ENCODE measurements at regions not wholly inside any gene's neighbourhood (a gene's known extent, or its start where the extent isn't known, plus 50 kb on each side); places are given as distances from the start of the nearest gene placed in this dataset.

DNA sequence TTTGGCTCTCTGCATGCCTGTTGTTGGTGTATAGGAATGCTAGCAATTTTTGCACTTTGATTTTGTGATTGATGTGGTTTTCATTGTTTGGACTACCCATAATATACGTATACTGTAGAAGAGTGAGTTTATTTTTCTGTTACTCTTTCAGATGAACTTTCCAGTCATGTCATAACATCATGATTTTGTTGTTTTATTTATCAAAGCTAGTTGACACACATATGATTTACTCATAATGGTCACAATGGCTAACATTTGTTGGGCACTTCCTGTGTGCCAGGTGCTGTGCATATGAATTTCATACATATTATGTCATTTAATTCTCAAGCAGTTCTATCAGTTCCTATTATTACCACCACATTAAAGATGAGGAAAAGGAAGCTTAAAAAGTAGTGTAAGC, 98.1 kb upstream of the GUCA2B start (continued):
- TF ChIP-seq, protein P1, sequence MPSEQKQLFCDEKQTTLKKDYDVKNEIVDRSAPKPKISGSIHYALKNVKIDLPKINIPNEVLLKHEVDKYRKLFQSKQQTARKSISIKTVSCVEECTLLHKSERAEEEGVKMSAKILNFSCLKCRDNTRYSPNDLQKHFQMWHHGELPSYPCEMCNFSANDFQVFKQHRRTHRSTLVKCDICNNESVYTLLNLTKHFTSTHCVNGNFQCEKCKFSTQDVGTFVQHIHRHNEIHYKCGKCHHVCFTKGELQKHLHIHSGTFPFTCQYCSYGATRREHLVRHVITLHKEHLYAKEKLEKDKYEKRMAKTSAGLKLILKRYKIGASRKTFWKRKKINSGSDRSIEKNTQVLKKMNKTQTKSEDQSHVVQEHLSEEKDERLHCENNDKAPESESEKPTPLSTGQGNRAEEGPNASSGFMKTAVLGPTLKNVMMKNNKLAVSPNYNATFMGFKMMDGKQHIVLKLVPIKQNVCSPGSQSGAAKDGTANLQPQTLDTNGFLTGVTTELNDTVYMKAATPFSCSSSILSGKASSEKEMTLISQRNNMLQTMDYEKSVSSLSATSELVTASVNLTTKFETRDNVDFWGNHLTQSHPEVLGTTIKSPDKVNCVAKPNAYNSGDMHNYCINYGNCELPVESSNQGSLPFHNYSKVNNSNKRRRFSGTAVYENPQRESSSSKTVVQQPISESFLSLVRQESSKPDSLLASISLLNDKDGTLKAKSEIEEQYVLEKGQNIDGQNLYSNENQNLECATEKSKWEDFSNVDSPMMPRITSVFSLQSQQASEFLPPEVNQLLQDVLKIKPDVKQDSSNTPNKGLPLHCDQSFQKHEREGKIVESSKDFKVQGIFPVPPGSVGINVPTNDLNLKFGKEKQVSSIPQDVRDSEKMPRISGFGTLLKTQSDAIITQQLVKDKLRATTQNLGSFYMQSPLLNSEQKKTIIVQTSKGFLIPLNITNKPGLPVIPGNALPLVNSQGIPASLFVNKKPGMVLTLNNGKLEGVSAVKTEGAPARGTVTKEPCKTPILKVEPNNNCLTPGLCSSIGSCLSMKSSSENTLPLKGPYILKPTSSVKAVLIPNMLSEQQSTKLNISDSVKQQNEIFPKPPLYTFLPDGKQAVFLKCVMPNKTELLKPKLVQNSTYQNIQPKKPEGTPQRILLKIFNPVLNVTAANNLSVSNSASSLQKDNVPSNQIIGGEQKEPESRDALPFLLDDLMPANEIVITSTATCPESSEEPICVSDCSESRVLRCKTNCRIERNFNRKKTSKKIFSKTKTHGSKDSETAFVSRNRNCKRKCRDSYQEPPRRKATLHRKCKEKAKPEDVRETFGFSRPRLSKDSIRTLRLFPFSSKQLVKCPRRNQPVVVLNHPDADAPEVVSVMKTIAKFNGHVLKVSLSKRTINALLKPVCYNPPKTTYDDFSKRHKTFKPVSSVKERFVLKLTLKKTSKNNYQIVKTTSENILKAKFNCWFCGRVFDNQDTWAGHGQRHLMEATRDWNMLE (tag by site-specific recombination; conservative IDR thresholded peaks at IDR 0.05; ENCODE audit: low read depth), result no peak
- TF ChIP-seq PRDM1 (tag by site-specific recombination; IDR thresholded peaks at IDR 0.05) (no peak), ZNF138 (tag by site-specific recombination; IDR thresholded peaks at IDR 0.05; ENCODE audit: borderline replicate concordance) (no peak)

DNA sequence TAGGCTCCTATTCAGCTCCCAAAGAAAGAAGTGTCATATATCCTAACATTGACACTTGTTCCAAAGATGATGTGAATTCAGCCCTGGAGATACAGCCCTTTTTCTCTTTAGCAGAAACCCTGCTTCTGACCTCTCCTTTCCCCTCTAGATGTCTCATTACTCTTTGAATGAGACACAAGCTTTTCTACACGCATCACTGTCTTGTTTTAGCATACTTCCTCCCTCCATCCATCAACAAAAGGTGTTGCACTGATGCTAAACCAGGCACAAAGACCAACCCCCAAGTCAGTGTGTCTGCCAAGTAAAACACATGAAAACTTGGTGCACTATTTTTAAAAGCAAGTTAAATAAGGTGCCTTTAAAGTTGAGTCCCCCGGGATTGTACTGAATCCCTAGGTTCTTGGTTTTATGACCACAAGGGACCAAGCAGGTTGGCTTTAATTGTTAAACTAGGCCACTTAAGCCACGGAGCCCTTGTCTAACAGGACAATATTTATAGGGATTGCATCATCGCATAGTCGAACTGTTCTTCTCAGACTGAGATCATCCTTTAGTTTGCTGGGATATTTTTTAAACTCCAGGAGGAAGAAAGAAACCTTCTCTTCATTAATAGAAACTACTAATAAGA, 101.0 kb upstream of the GUCA2B start:
- no peak overlapping the region for H3K4me3 ChIP-seq (ENCODE audit: low read depth, low read length)
- H3K27ac ChIP-seq (ENCODE audit: extremely low read depth, low read depth, low read length), result no peak overlapping the region
- CTCF ChIA-PET, result interaction anchor here (0.5 to 0.7 kb wide), 2 partner anchors 457 to 542 kb away, joined by 3 to 4 read pairs; no protein-coding TSS in a partner anchor
- no peaks in the 10 kb centered on the region for H3K9me3 ChIP-seq (ENCODE audit: control insufficient read depth, insufficient read depth, low read depth, low read length)
- no peaks in the 10 kb centered on the region for H3K36me3 ChIP-seq (ENCODE audit: control insufficient read depth in 2 of 2, insufficient read depth in 1 of 2, low read length in 2 of 2)
- H3K4me1 ChIP-seq (ENCODE audit: control insufficient read depth, insufficient read depth, low read length), result no peaks in the 10 kb centered on the region
- POLR2A ChIA-PET, result no interaction called here
- TF ChIP-seq ZNF561 (tag by site-specific recombination; IDR thresholded peaks at IDR 0.05; ENCODE audit: borderline replicate concordance) (0 out of 2 replicates have a peak, but pooled peaks have one; percentile 17), IKZF3 (tag by site-specific recombination; IDR thresholded peaks at IDR 0.05) (0 out of 2 replicates have a peak, but pooled peaks have one; percentile 16), OSR2 (tag by site-specific recombination; IDR thresholded peaks at IDR 0.05) (peak; percentile 15; the same call in 1 of the 2 replicates), ZBTB17 (tag by site-specific recombination; IDR thresholded peaks at IDR 0.05) (peak; percentile 50; the same call in 1 of the 2 replicates), MZF1 (tag by site-specific recombination; IDR thresholded peaks at IDR 0.05; ENCODE audit: borderline replicate concordance) (peak; percentile 73), SP7 (tag by site-specific recombination; IDR thresholded peaks at IDR 0.05) (peak; percentile 38; the same call in 1 of the 2 replicates), ZSCAN30 (tag by site-specific recombination; IDR thresholded peaks at IDR 0.05) (0 out of 2 replicates have a peak, but pooled peaks have one; percentile 17), ZNF23 (tag by site-specific recombination; IDR thresholded peaks at IDR 0.05; ENCODE audit: borderline replicate concordance) (no peak), TRIM28 (IDR thresholded peaks at IDR 0.05; ENCODE audit: borderline replicate concordance, low read length) (peak; percentile 91; the same call in 1 of the 2 replicates), ZBTB48 (tag by site-specific recombination; IDR thresholded peaks at IDR 0.05) (peak; percentile 83; the same call in 1 of the 2 replicates)
- TF ChIP-seq, protein P2, sequence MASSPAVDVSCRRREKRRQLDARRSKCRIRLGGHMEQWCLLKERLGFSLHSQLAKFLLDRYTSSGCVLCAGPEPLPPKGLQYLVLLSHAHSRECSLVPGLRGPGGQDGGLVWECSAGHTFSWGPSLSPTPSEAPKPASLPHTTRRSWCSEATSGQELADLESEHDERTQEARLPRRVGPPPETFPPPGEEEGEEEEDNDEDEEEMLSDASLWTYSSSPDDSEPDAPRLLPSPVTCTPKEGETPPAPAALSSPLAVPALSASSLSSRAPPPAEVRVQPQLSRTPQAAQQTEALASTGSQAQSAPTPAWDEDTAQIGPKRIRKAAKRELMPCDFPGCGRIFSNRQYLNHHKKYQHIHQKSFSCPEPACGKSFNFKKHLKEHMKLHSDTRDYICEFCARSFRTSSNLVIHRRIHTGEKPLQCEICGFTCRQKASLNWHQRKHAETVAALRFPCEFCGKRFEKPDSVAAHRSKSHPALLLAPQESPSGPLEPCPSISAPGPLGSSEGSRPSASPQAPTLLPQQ (tag by site-specific recombination; IDR thresholded peaks at IDR 0.05), result 0 out of 2 replicates have a peak, but pooled peaks have one; percentile 49
- TF ChIP-seq, protein P3, sequence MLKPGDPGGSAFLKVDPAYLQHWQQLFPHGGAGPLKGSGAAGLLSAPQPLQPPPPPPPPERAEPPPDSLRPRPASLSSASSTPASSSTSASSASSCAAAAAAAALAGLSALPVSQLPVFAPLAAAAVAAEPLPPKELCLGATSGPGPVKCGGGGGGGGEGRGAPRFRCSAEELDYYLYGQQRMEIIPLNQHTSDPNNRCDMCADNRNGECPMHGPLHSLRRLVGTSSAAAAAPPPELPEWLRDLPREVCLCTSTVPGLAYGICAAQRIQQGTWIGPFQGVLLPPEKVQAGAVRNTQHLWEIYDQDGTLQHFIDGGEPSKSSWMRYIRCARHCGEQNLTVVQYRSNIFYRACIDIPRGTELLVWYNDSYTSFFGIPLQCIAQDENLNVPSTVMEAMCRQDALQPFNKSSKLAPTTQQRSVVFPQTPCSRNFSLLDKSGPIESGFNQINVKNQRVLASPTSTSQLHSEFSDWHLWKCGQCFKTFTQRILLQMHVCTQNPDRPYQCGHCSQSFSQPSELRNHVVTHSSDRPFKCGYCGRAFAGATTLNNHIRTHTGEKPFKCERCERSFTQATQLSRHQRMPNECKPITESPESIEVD (tag by site-specific recombination; IDR thresholded peaks at IDR 0.05), result peak; percentile 74; the same call in 1 of the 2 replicates
- TF ChIP-seq, protein P4, sequence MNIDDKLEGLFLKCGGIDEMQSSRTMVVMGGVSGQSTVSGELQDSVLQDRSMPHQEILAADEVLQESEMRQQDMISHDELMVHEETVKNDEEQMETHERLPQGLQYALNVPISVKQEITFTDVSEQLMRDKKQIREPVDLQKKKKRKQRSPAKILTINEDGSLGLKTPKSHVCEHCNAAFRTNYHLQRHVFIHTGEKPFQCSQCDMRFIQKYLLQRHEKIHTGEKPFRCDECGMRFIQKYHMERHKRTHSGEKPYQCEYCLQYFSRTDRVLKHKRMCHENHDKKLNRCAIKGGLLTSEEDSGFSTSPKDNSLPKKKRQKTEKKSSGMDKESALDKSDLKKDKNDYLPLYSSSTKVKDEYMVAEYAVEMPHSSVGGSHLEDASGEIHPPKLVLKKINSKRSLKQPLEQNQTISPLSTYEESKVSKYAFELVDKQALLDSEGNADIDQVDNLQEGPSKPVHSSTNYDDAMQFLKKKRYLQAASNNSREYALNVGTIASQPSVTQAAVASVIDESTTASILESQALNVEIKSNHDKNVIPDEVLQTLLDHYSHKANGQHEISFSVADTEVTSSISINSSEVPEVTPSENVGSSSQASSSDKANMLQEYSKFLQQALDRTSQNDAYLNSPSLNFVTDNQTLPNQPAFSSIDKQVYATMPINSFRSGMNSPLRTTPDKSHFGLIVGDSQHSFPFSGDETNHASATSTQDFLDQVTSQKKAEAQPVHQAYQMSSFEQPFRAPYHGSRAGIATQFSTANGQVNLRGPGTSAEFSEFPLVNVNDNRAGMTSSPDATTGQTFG (tag by site-specific recombination; IDR thresholded peaks at IDR 0.05; ENCODE audit: borderline replicate concordance), result no peak
- TF ChIP-seq, protein P5, sequence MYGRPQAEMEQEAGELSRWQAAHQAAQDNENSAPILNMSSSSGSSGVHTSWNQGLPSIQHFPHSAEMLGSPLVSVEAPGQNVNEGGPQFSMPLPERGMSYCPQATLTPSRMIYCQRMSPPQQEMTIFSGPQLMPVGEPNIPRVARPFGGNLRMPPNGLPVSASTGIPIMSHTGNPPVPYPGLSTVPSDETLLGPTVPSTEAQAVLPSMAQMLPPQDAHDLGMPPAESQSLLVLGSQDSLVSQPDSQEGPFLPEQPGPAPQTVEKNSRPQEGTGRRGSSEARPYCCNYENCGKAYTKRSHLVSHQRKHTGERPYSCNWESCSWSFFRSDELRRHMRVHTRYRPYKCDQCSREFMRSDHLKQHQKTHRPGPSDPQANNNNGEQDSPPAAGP (tag by site-specific recombination; IDR thresholded peaks at IDR 0.05), result no peak
- TF ChIP-seq, protein P1 (tag by site-specific recombination; conservative IDR thresholded peaks at IDR 0.05; ENCODE audit: low read depth), result peak; percentile 16
